WERI-Rb-1 (cell line): ENCODE measurements at regions not wholly inside any gene's neighbourhood (a gene's known extent, or its start where the extent isn't known, plus 50 kb on each side); places are given as distances from the start of the nearest gene placed in this dataset.

ENCODE experiments used
- DNase-seq: peaks from one replicate; pipeline ENCODE4 v3.0.0-alpha.2; 2020
- H3K27ac ChIP-seq: fragments of 250-450 bp; sonication (Bioruptor Pico); 2 replicates; pipeline ENCODE4 v1.5.1; 2020; ENCODE audit warnings: mild to moderate bottlenecking, moderate library complexity
- H3K27me3 ChIP-seq: fragments of 250-450 bp; sonication (Bioruptor Pico); 2 replicates; pipeline ENCODE4 v1.5.1; 2021; ENCODE audit warnings: mild to moderate bottlenecking, low read depth, moderate library complexity; ENCODE audit not compliant: insufficient read depth, severe bottlenecking
- H3K36me3 ChIP-seq: fragments of 250-450 bp; sonication (Bioruptor Pico); 2 replicates; pipeline ENCODE4 v1.5.1; 2020; ENCODE audit warnings: mild to moderate bottlenecking, moderate library complexity
- H3K4me3 ChIP-seq: 2 replicates; pipeline ENCODE4 v1.5.1; 2011; ENCODE audit warnings: low read depth, mild to moderate bottlenecking, control low read depth, low read length
- H3K9me3 ChIP-seq: fragments of 250-450 bp; sonication (Bioruptor Pico); 2 replicates; pipeline ENCODE4 v1.5.1; 2021; ENCODE audit warnings: mild to moderate bottlenecking, moderate library complexity; ENCODE audit not compliant: severe bottlenecking
- TF ChIP-seq, protein P1 (sequence below): IDR thresholded peaks from 2 replicates; pipeline ENCODE4 v1.5.1; 2011; ENCODE audit warnings: low read depth, mild to moderate bottlenecking, control low read depth, inconsistent platforms, low read length

DNA sequence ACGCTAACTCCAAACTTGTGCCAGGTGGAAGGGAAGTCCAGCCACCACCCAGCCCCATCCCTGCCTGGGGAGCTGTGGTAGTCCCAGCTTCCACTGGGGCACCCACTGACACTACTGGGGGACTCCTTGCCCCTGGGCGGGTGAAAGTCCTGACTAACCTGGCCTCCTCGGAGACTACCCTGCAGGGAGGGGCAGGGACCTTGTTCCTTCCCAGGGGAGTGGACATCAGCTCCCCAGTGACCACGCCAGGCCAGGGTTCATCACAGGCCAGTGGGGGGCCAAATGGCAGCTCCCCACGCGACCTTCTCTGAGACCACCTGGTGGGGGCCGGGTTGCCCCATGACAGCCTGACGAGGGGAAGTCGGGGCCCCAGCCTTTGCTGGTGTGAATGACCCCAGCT, 420.0 kb upstream of the SALL3 start:
- TF ChIP-seq, protein P1, sequence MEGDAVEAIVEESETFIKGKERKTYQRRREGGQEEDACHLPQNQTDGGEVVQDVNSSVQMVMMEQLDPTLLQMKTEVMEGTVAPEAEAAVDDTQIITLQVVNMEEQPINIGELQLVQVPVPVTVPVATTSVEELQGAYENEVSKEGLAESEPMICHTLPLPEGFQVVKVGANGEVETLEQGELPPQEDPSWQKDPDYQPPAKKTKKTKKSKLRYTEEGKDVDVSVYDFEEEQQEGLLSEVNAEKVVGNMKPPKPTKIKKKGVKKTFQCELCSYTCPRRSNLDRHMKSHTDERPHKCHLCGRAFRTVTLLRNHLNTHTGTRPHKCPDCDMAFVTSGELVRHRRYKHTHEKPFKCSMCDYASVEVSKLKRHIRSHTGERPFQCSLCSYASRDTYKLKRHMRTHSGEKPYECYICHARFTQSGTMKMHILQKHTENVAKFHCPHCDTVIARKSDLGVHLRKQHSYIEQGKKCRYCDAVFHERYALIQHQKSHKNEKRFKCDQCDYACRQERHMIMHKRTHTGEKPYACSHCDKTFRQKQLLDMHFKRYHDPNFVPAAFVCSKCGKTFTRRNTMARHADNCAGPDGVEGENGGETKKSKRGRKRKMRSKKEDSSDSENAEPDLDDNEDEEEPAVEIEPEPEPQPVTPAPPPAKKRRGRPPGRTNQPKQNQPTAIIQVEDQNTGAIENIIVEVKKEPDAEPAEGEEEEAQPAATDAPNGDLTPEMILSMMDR, result no peak
- no peaks in the 10 kb centered on the region for H3K36me3 ChIP-seq
- no peaks in the 10 kb centered on the region for H3K27me3 ChIP-seq
- no peak overlapping the region for H3K4me3 ChIP-seq
- H3K9me3 ChIP-seq, result peaks cover 14% of the 10 kb centered on the region
- H3K27ac ChIP-seq, result no peak overlapping the region
- no peak for DNase-seq

DNA sequence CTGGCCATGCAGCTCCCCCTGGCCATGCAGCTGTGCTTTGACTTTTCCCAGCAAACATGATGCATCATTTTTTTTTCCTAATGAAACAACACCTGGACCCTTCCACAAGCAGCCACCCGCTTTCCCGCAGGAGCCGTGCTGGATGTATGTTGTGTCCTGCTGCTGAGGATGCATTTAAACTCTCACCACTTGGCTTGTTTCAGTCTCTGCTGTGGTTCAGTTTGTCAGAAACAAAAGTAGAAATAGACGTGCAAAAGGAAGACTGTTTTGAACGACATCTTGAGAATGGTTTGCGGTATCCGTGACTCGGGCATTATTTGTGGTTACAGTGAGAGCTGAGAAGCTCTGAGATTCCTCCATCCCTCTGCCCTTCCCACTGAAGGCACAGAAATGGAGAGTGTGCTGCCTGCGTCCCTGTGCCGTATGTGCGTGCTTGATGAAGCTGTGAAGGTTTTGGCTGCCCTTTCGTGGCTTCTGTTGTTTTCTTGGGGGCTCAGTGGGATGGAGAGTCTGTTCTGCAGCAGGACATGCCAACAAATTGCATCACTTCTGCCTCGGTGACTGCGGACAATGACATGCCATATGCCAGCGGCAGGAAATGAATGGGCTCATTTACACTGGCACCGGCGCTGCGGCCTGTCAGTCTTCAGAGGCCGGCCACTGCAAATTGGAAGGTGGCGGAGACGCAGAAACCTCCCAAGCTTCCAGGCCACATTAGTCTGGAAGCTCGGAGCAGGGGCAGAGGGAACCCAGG, 417.7 kb upstream of the SALL3 start:
- DNase-seq, result no peak
- H3K27ac ChIP-seq, result no peak overlapping the region
- H3K27me3 ChIP-seq, result no peaks in the 10 kb centered on the region
- H3K4me3 ChIP-seq, result no peak overlapping the region
- H3K36me3 ChIP-seq, result no peaks in the 10 kb centered on the region
- peaks cover 10% of the 10 kb centered on the region for H3K9me3 ChIP-seq
- TF ChIP-seq, protein P1, result no peak

- Histone ChIP-seq H3K27me3 (no peaks in the 10 kb centered on the region), H3K9me3 (peaks cover 10% of the 10 kb centered on the region), H3K4me3 (no peak overlapping the region), H3K27ac (no peak overlapping the region), H3K36me3 (no peaks in the 10 kb centered on the region)
- DNase-seq, result no peak
- TF ChIP-seq, protein P1, result no peak
Measured at GRCh38 chr18:78562531-78562961, 417.1 kb upstream of the SALL3 start.

- peaks cover 7% of the 10 kb centered on the region for H3K9me3 ChIP-seq
- TF ChIP-seq, protein P1, result no peak
- no peaks in the 10 kb centered on the region for H3K36me3 ChIP-seq
- no peak for DNase-seq
- no peak overlapping the region for H3K4me3 ChIP-seq
- H3K27me3 ChIP-seq, result no peaks in the 10 kb centered on the region
- H3K27ac ChIP-seq, result no peak overlapping the region
Measured at GRCh38 chr18:78563110-78563509, 416.5 kb upstream of the SALL3 start.

GRCh38 chr18:78564030-78564429, 415.6 kb upstream of the SALL3 start:
- Histone ChIP-seq H3K27ac (no peak overlapping the region), H3K9me3 (peaks cover 5% of the 10 kb centered on the region), H3K36me3 (no peaks in the 10 kb centered on the region), H3K27me3 (no peaks in the 10 kb centered on the region), H3K4me3 (no peak overlapping the region)
- TF ChIP-seq, protein P1, result no peak
- no peak for DNase-seq

GRCh38 chr18:78564518-78564917, 415.1 kb upstream of the SALL3 start:
- TF ChIP-seq, protein P1, result no peak; the same call in 1 of the 2 replicates
- H3K36me3 ChIP-seq, result no peaks in the 10 kb centered on the region
- no peak for DNase-seq
- no peak overlapping the region for H3K27ac ChIP-seq
- H3K9me3 ChIP-seq, result no peaks in the 10 kb centered on the region
- H3K4me3 ChIP-seq, result no peak overlapping the region
- no peaks in the 10 kb centered on the region for H3K27me3 ChIP-seq
